Ishikawa (cell line): ENCODE measurements at regions not wholly inside any gene's neighbourhood (a gene's known extent, or its start where the extent isn't known, plus 50 kb on each side); places are given as distances from the start of the nearest gene placed in this dataset.

Experiments
- CEBPB ChIP-seq: IDR thresholded peaks from 2 replicates; pipeline ENCODE4 v1.6.1; 2012
- CREB1 ChIP-seq: IDR thresholded peaks from 2 replicates; pipeline ENCODE4 v1.6.1; 2012; ENCODE audit warnings: low read depth
- EGR1 ChIP-seq: IDR thresholded peaks from 2 replicates; pipeline ENCODE4 v1.6.1; 2012
- EP300 ChIP-seq: IDR thresholded peaks from 2 replicates; pipeline ENCODE4 v1.6.1; 2012; ENCODE audit warnings: borderline replicate concordance
- FOXM1 ChIP-seq: IDR thresholded peaks from 2 replicates; pipeline ENCODE4 v1.6.1; 2012; ENCODE audit warnings: low read depth, borderline replicate concordance
- NFIC ChIP-seq: IDR thresholded peaks from 2 replicates; pipeline ENCODE4 v1.6.1; 2012
- RAD21 ChIP-seq: IDR thresholded peaks from 2 replicates; pipeline ENCODE4 v1.6.1; 2012; ENCODE audit warnings: low read depth
- TAF1 ChIP-seq: IDR thresholded peaks from 2 replicates; pipeline ENCODE4 v1.6.1; 2012; ENCODE audit warnings: low read depth, mild to moderate bottlenecking
- TCF12 ChIP-seq: IDR thresholded peaks from 2 replicates; pipeline ENCODE4 v1.6.1; 2012; ENCODE audit warnings: low read depth
- TEAD4 ChIP-seq: IDR thresholded peaks from 2 replicates; pipeline ENCODE4 v1.6.1; 2012
- USF1 ChIP-seq: IDR thresholded peaks from 2 replicates; pipeline ENCODE4 v1.6.1; 2012
- YY1 ChIP-seq: IDR thresholded peaks from 2 replicates; pipeline ENCODE4 v1.6.1; 2012; ENCODE audit warnings: low read depth
- ZBTB7A ChIP-seq: IDR thresholded peaks from 2 replicates; pipeline ENCODE4 v1.6.1; 2012; ENCODE audit warnings: low read depth
- TF ChIP-seq, protein P1 (sequence below): IDR thresholded peaks from 2 replicates; pipeline ENCODE4 v1.6.1; 2012
- TF ChIP-seq, protein P2 (sequence below): IDR thresholded peaks from 2 replicates; pipeline ENCODE4 v1.6.1; 2012; ENCODE audit warnings: low read depth, mild to moderate bottlenecking

DNA sequence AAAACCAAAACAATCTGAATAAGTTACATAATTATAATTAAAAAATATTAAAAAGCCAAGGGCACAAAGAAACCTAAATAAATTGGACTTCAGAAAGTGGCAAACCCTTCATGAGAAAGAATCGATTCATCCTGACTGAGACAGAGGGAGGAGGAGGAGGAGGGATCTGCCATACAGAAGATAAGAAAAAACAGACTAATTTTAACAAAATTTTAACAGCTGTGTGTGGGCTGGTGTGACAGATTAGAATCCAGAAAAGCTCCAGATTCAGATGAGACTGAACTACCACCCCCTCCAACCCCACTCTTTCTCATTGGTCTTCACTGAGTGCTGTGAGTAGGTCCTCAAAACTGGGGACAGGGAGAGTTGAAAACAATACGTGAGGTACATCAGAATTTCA, 111.5 kb upstream of the HTR2A start:
- TF ChIP-seq ZBTB7A: no peak
- TF ChIP-seq, protein P1, sequence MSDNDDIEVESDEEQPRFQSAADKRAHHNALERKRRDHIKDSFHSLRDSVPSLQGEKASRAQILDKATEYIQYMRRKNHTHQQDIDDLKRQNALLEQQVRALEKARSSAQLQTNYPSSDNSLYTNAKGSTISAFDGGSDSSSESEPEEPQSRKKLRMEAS: no peak
- no peak for TF ChIP-seq EP300
- no peak for TF ChIP-seq TEAD4
- TF ChIP-seq YY1: no peak
- TF ChIP-seq USF1: no peak
- TF ChIP-seq, protein P2, sequence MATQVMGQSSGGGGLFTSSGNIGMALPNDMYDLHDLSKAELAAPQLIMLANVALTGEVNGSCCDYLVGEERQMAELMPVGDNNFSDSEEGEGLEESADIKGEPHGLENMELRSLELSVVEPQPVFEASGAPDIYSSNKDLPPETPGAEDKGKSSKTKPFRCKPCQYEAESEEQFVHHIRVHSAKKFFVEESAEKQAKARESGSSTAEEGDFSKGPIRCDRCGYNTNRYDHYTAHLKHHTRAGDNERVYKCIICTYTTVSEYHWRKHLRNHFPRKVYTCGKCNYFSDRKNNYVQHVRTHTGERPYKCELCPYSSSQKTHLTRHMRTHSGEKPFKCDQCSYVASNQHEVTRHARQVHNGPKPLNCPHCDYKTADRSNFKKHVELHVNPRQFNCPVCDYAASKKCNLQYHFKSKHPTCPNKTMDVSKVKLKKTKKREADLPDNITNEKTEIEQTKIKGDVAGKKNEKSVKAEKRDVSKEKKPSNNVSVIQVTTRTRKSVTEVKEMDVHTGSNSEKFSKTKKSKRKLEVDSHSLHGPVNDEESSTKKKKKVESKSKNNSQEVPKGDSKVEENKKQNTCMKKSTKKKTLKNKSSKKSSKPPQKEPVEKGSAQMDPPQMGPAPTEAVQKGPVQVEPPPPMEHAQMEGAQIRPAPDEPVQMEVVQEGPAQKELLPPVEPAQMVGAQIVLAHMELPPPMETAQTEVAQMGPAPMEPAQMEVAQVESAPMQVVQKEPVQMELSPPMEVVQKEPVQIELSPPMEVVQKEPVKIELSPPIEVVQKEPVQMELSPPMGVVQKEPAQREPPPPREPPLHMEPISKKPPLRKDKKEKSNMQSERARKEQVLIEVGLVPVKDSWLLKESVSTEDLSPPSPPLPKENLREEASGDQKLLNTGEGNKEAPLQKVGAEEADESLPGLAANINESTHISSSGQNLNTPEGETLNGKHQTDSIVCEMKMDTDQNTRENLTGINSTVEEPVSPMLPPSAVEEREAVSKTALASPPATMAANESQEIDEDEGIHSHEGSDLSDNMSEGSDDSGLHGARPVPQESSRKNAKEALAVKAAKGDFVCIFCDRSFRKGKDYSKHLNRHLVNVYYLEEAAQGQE: no peak
- no peak for TF ChIP-seq NFIC
- TF ChIP-seq RAD21: no peak
- no peak for TF ChIP-seq TCF12
- no peak for TF ChIP-seq CREB1
- TF ChIP-seq TAF1: no peak
- no peak for TF ChIP-seq EGR1
- TF ChIP-seq FOXM1: no peak
- TF ChIP-seq CEBPB: no peak

- TF ChIP-seq TEAD4 (no peak), NFIC (no peak), TAF1 (no peak)
- TF ChIP-seq, protein P1: no peak
Measured at GRCh38 chr13:47005756-47006414, 109.0 kb upstream of the HTR2A start.

GRCh38 chr13:47004540-47004939, 107.7 kb upstream of the HTR2A start:
- TF ChIP-seq TEAD4 (no peak), USF1 (no peak), RAD21 (no peak), CEBPB (no peak), ZBTB7A (no peak), CREB1 (no peak), NFIC (no peak)
- TF ChIP-seq, protein P1: no peak

DNA sequence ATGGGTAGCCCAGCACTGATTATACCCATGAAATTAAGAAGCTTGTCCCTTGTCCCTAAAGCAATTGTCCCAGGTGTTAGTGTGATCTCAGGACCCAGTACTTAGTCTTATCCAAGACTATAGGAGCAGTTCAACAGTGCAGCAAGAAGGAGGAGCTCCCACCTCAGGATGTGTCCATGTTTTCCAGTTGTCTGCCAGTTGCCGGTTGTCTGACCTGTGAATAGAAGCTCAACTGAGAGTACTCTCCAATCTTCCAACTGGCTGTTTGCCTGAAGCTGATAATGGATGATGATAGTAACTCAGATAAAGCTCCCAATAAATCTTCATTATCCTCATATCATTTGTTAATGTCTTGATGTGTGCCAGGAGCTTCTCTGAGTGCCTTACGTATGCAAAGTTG, 107.2 kb upstream of the HTR2A start:
- TF ChIP-seq TEAD4: no peak
- TF ChIP-seq EGR1: no peak
- no peak for TF ChIP-seq CEBPB
- no peak for TF ChIP-seq YY1
- TF ChIP-seq TAF1: no peak
- no peak for TF ChIP-seq USF1
- TF ChIP-seq TCF12: no peak
- no peak for TF ChIP-seq EP300
- no peak for TF ChIP-seq NFIC
- TF ChIP-seq CREB1: no peak

- TF ChIP-seq CEBPB (no peak), EP300 (no peak), ZBTB7A (no peak), FOXM1 (no peak), TCF12 (no peak), EGR1 (no peak), RAD21 (no peak), USF1 (no peak), YY1 (no peak), TAF1 (no peak), CREB1 (no peak)
- TF ChIP-seq, protein P1: no peak
- TF ChIP-seq, protein P2: no peak
Measured at GRCh38 chr13:47000165-47000564, 103.3 kb upstream of the HTR2A start.
